ENCODE measurements at regions not wholly inside any gene's neighbourhood (a gene's known extent, or its start where the extent isn't known, plus 50 kb on each side); places are given as distances from the start of the nearest gene placed in this dataset.

- no peak for DNase-seq (ENCODE audit: low read depth, low spot score)
Observed at GRCh38 chr6:44606504-44606903, 219.0 kb downstream of the CDC5L start.

GRCh38 chr6:44606976-44607375 is 219.5 kb downstream of the CDC5L start:
- no peak for DNase-seq (ENCODE audit: low read depth, low spot score)

- no peak for DNase-seq (ENCODE audit: low read depth, low spot score)
Observed at GRCh38 chr6:44608175-44608574, 220.7 kb downstream of the CDC5L start.

GRCh38 chr6:44609051-44609612 is 221.6 kb downstream of the CDC5L start:
- no peak for DNase-seq (ENCODE audit: low read depth, low spot score)

- DNase-seq (ENCODE audit: low read depth, low spot score): no peak
Observed at GRCh38 chr6:44614396-44614795, 226.9 kb downstream of the CDC5L start.

- DNase-seq (ENCODE audit: low read depth, low spot score): no peak
Observed at GRCh38 chr6:44615621-44616020, 228.1 kb downstream of the CDC5L start.

GRCh38 chr6:44617416-44617815 is 229.9 kb downstream of the CDC5L start:
- no peak for DNase-seq (ENCODE audit: low read depth, low spot score)

GRCh38 chr6:44618371-44618770 is 230.9 kb downstream of the CDC5L start:
- no peak for DNase-seq (ENCODE audit: low read depth, low spot score)

GRCh38 chr6:44620922-44621321 is 233.4 kb downstream of the CDC5L start:
- DNase-seq (ENCODE audit: low read depth, low spot score): no peak

GRCh38 chr6:44621846-44622245 is 234.3 kb downstream of the CDC5L start:
- DNase-seq (ENCODE audit: low read depth, low spot score): no peak

GRCh38 chr6:44622555-44622954 is 235.0 kb downstream of the CDC5L start:
- no peak for DNase-seq (ENCODE audit: low read depth, low spot score)

- DNase-seq (ENCODE audit: low read depth, low spot score): no peak
Observed at GRCh38 chr6:44622956-44623355, 235.4 kb downstream of the CDC5L start.

- peak; percentile 73 for DNase-seq (ENCODE audit: low read depth, low spot score)
Observed at GRCh38 chr6:44624226-44624625, 236.7 kb downstream of the CDC5L start.

GRCh38 chr6:44624936-44625573 is 237.5 kb downstream of the CDC5L start:
- DNase-seq (ENCODE audit: low read depth, low spot score): no peak

- DNase-seq (ENCODE audit: low read depth, low spot score): no peak
Observed at GRCh38 chr6:44625996-44626395, 238.5 kb downstream of the CDC5L start.

GRCh38 chr6:44626616-44627015 is 239.1 kb downstream of the CDC5L start:
- peak; percentile 21 for DNase-seq (ENCODE audit: low read depth, low spot score)

- DNase-seq (ENCODE audit: low read depth, low spot score): peak; percentile 84
Observed at GRCh38 chr6:44627091-44627882, 239.8 kb downstream of the CDC5L start.

- DNase-seq (ENCODE audit: low read depth, low spot score): no peak
Observed at GRCh38 chr6:44627883-44628271, 240.4 kb downstream of the CDC5L start.

- no peak for DNase-seq (ENCODE audit: low read depth, low spot score)
Observed at GRCh38 chr6:44628347-44628746, 240.8 kb downstream of the CDC5L start.

- no peak for DNase-seq (ENCODE audit: low read depth, low spot score)
Observed at GRCh38 chr6:44629636-44630035, 242.1 kb downstream of the CDC5L start.

GRCh38 chr6:44630125-44631028 is 242.9 kb downstream of the CDC5L start:
- peak; percentile 93 for DNase-seq (ENCODE audit: low read depth, low spot score)

- DNase-seq (ENCODE audit: low read depth, low spot score): no peak
Observed at GRCh38 chr6:44631968-44632367, 244.5 kb downstream of the CDC5L start.

Data from ELF-1 (cell line).